Bronchial epithelial cell (primary cell): ENCODE measurements at regions not wholly inside any gene's neighbourhood (a gene's known extent, or its start where the extent isn't known, plus 50 kb on each side); places are given as distances from the start of the nearest gene placed in this dataset.

Experiments
- DNase-seq: peaks from one replicate; pipeline ENCODE4 v3.0.0-alpha.2; 2010; ENCODE audit warnings: low read depth
- FAIRE-seq: peaks from 2 replicates; lab custom pipeline; 2011; peaks lifted over from hg19 to GRCh38; lab: Jason Lieb, UNC
- H3K27me3 ChIP-seq: 2 replicates; pipeline ENCODE4 v1.5.1; 2011; ENCODE audit warnings: low read length; ENCODE audit not compliant: control insufficient read depth, insufficient read depth
- H3K36me3 ChIP-seq: 2 replicates; pipeline ENCODE4 v1.5.1; 2011; ENCODE audit warnings: low read length; ENCODE audit not compliant: control insufficient read depth, insufficient read depth
- H3K4me3 ChIP-seq: 2 replicates; pipeline ENCODE4 v1.5.1; 2011; ENCODE audit warnings: mild to moderate bottlenecking, low read depth, low read length, control low read depth
- TF ChIP-seq, protein P1 (sequence below): IDR thresholded peaks from 2 replicates; pipeline ENCODE4 v1.5.1; 2011; ENCODE audit warnings: mild to moderate bottlenecking, moderate library complexity, low read length, control low read depth, inconsistent platforms; ENCODE audit not compliant: insufficient read depth, severe bottlenecking

DNA sequence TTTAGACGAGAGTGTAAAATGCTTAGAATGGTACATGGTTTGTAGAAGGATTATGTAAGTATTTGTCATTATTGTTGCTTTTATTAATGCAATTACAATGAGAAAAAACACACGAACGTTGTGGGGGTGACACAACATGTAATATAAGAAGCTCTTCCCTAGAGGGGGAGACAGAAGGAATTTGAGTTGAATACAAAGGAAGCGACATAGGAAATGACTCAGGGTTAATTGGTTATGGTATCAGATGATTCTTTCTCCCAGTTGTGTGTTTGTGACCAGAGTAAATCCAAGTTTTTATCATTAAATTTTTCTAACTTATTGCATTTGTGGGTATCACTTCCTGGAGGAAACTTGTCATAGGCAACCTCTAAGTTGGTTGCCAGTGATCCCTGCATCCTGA lies 625.6 kb upstream of the CDH2 start:
- FAIRE-seq = no peak
- TF ChIP-seq, protein P1, sequence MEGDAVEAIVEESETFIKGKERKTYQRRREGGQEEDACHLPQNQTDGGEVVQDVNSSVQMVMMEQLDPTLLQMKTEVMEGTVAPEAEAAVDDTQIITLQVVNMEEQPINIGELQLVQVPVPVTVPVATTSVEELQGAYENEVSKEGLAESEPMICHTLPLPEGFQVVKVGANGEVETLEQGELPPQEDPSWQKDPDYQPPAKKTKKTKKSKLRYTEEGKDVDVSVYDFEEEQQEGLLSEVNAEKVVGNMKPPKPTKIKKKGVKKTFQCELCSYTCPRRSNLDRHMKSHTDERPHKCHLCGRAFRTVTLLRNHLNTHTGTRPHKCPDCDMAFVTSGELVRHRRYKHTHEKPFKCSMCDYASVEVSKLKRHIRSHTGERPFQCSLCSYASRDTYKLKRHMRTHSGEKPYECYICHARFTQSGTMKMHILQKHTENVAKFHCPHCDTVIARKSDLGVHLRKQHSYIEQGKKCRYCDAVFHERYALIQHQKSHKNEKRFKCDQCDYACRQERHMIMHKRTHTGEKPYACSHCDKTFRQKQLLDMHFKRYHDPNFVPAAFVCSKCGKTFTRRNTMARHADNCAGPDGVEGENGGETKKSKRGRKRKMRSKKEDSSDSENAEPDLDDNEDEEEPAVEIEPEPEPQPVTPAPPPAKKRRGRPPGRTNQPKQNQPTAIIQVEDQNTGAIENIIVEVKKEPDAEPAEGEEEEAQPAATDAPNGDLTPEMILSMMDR = no peak
- Histone ChIP-seq H3K4me3 (no peak overlapping the region), H3K36me3 (no peaks in the 10 kb centered on the region), H3K27me3 (no peaks in the 10 kb centered on the region)
- peak; percentile 69 for DNase-seq

DNA sequence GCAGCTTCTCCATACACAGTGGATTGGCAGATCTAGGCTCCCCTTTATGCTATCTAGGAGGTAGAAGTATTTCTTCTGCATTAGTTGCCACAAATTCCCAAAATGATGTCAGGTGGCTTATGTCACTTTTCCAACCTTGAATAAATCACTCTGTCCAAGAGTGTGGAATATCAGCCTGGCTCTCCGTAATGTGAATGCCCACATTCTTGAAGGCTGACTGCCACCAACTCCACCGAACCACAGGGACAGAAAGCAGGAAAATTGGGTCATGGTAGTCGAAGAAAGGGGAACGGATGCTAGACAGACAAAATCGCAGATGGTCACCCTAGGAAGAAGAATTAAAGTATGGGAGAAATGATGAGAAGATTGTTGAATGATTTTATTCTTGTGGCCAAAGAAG lies 624.9 kb upstream of the CDH2 start:
- FAIRE-seq = no peak
- TF ChIP-seq, protein P1 = no peak

DNA sequence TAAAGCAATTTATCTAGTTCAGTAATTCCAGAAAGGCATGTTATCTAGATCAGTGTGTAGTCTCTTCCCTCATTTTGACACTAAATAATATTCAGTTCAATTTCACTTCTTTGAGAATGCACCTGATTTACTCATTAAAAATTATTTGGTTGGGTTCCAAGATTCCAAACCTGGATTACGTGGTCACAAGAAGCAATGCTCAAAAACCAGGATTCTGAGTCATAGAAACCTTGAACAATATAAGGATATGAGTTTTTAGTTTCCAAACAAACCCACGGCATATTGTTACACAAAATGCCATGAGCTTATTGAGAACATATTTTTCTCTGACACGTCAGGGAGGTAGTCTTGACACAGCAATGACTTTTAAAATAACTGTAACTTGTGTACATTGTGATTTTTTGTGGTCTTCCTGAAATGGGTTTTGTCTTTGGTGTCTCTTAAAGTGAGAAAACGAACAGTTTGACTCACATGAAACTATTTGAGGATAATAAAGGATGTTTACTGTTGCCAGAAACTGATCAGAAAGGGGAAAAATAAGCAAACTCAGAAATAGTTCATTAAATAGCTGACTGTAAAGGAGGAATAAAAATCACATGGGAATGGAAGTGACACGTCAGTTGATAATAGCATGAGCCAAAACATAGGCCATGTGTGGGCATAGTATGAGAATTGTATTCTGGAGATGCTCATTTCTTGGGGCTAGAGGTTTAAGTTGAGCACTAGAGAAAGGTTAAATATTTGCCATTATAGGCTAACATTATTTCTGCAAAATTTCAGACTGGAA lies 617.7 kb upstream of the CDH2 start:
- no peaks in the 10 kb centered on the region for H3K27me3 ChIP-seq
- FAIRE-seq (no peak), DNase-seq (peak; percentile 98)

More for the DNA sequence above, 624.9 kb upstream of the CDH2 start:
- Histone ChIP-seq H3K36me3 (no peaks in the 10 kb centered on the region), H3K27me3 (no peaks in the 10 kb centered on the region), H3K4me3 (no peak overlapping the region)
- no peak for DNase-seq

DNA sequence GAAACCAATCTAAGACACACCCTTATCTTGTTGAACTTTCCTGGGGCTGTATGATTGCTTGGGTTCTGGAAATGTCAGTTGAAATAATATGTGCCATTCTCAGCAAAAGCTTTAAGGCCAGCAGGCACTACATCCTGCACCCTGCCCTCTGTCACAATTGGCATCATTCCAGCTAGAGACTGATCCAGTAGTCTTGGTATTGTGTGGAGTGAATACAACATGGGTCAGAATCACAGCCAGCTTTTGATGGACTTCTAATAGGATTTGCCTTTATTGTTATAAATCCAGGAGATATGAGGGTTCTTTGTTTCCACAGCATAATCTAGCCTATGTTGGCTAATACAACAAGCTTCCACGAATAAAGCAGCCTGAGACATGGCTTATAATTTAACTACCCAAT lies 617.0 kb upstream of the CDH2 start:
- Histone ChIP-seq H3K27me3 (no peaks in the 10 kb centered on the region), H3K36me3 (no peaks in the 10 kb centered on the region), H3K4me3 (no peak overlapping the region)
- TF ChIP-seq, protein P1 = no peak
- FAIRE-seq (no peak), DNase-seq (peak; percentile 27)

More for the DNA sequence above, 617.7 kb upstream of the CDH2 start:
- Histone ChIP-seq H3K36me3 (no peaks in the 10 kb centered on the region), H3K4me3 (no peak overlapping the region)
- TF ChIP-seq, protein P1 = no peak

DNA sequence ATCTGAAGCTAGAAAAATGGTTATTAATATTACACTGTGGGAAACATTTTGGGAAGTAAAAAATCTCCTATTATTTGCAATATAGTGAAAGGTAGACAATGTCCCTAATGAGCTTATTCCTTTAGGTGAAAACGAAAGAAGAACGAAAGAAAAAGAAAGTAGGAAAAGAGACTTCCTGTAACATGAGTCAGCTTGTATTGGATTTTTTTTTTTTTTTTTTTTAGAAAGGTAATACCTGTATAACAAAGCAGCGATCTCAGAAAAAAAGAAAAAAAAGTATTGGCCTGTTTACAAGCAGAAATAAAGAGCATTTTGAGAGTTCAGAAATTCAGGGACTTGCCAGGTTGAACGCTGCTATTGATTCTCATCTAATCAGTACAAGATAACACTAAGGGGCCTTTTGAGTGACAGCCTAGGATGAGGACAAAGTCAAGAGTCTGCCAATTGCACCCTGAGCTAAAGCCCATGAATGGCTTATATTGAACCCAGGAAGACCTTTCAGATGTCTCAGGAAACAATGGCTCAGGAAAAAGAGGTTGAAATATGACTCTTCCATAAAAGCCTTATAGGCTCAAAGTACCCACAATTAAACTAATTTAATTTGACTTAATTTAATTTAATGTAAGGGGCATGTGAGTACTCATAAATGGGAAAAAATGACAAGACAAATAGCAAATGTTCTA lies 615.6 kb upstream of the CDH2 start:
- Histone ChIP-seq H3K4me3 (no peak overlapping the region), H3K36me3 (no peaks in the 10 kb centered on the region), H3K27me3 (no peaks in the 10 kb centered on the region)
- DNase-seq = peak; percentile 59
- no peak for FAIRE-seq
- TF ChIP-seq, protein P1 = no peak
